ENCODE measurements at regions not wholly inside any gene's neighbourhood (a gene's known extent, or its start where the extent isn't known, plus 50 kb on each side); places are given as distances from the start of the nearest gene placed in this dataset.

GRCh38 chr9:12195456-12195855 is 497.7 kb upstream of the TYRP1 start:
- no peaks in the 10 kb centered on the region for H3K9me3 ChIP-seq (ENCODE audit: low read depth)
- H3K36me3 ChIP-seq, result no peaks in the 10 kb centered on the region
- H3K27me3 ChIP-seq, result no peaks in the 10 kb centered on the region
- no peak overlapping the region for H3K4me3 ChIP-seq
- no peak for TF ChIP-seq CTCF (IDR thresholded peaks at IDR 0.05; ENCODE audit: low read depth, low read length)
- DNase-seq (ENCODE audit: low read depth in 1 of 2, low spot score in 1 of 2), result no peak
- no peak overlapping the region for H3K27ac ChIP-seq
- peaks cover 17% of the 10 kb centered on the region for H3K4me1 ChIP-seq (ENCODE audit: low read depth)

GRCh38 chr9:12204512-12204911 is 488.7 kb upstream of the TYRP1 start:
- Histone ChIP-seq H3K27ac (no peak overlapping the region), H3K4me1 (ENCODE audit: low read depth) (peaks cover 12% of the 10 kb centered on the region), H3K27me3 (no peaks in the 10 kb centered on the region), H3K36me3 (no peaks in the 10 kb centered on the region), H3K4me3 (no peak overlapping the region), H3K9me3 (ENCODE audit: low read depth) (no peaks in the 10 kb centered on the region)
- DNase-seq (ENCODE audit: low read depth in 1 of 2, low spot score in 1 of 2), result no peak
- TF ChIP-seq CTCF (IDR thresholded peaks at IDR 0.05; ENCODE audit: low read depth, low read length), result no peak

- Histone ChIP-seq H3K4me3 (no peak overlapping the region), H3K27ac (no peak overlapping the region), H3K9me3 (ENCODE audit: low read depth) (no peaks in the 10 kb centered on the region), H3K36me3 (no peaks in the 10 kb centered on the region), H3K27me3 (no peaks in the 10 kb centered on the region), H3K4me1 (ENCODE audit: low read depth) (peaks cover 2% of the 10 kb centered on the region)
- no peak for DNase-seq (ENCODE audit: low read depth in 1 of 2, low spot score in 1 of 2)
- no peak for TF ChIP-seq CTCF (IDR thresholded peaks at IDR 0.05; ENCODE audit: low read depth, low read length)
Observed at GRCh38 chr9:12212860-12213259, 480.3 kb upstream of the TYRP1 start.

- Histone ChIP-seq H3K36me3 (no peaks in the 10 kb centered on the region), H3K9me3 (ENCODE audit: low read depth) (no peaks in the 10 kb centered on the region), H3K27me3 (no peaks in the 10 kb centered on the region), H3K4me1 (ENCODE audit: low read depth) (no peaks in the 10 kb centered on the region), H3K27ac (no peak overlapping the region), H3K4me3 (no peak overlapping the region)
- TF ChIP-seq CTCF (IDR thresholded peaks at IDR 0.05; ENCODE audit: low read depth, low read length), result no peak
- no peak for DNase-seq (ENCODE audit: low read depth in 1 of 2, low spot score in 1 of 2)
Observed at GRCh38 chr9:12221470-12221869, 471.7 kb upstream of the TYRP1 start.

GRCh38 chr9:12224449-12224848 is 468.7 kb upstream of the TYRP1 start:
- Histone ChIP-seq H3K4me1 (ENCODE audit: low read depth) (no peaks in the 10 kb centered on the region), H3K27me3 (no peaks in the 10 kb centered on the region), H3K4me3 (no peak overlapping the region), H3K36me3 (no peaks in the 10 kb centered on the region), H3K9me3 (ENCODE audit: low read depth) (no peaks in the 10 kb centered on the region), H3K27ac (no peak overlapping the region)
- no peak for TF ChIP-seq CTCF (IDR thresholded peaks at IDR 0.05; ENCODE audit: low read depth, low read length)
- DNase-seq (ENCODE audit: low read depth in 1 of 2, low spot score in 1 of 2), result no peak

GRCh38 chr9:12230708-12231107 is 462.5 kb upstream of the TYRP1 start:
- Histone ChIP-seq H3K27ac (no peak overlapping the region), H3K9me3 (ENCODE audit: low read depth) (no peaks in the 10 kb centered on the region), H3K4me1 (ENCODE audit: low read depth) (no peaks in the 10 kb centered on the region), H3K27me3 (no peaks in the 10 kb centered on the region), H3K36me3 (no peaks in the 10 kb centered on the region), H3K4me3 (no peak overlapping the region)
- no peak for TF ChIP-seq CTCF (IDR thresholded peaks at IDR 0.05; ENCODE audit: low read depth, low read length)
- no peak for DNase-seq (ENCODE audit: low read depth in 1 of 2, low spot score in 1 of 2)
